NCI-H82 (cell line): ENCODE measurements at regions not wholly inside any gene's neighbourhood (a gene's known extent, or its start where the extent isn't known, plus 50 kb on each side); places are given as distances from the start of the nearest gene placed in this dataset.
A peak's percentile ranks its signal among the peaks of the same experiment; 100 is the strongest.

Source experiments
- DNase-seq: peaks from one replicate; lab custom pipeline; 2025; lab: John Stamatoyannopoulos, UW

GRCh38 chr16:5480431-5481195 lies 383.0 kb upstream of the EEF2KMT start:
- DNase-seq: no peak

- no peak for DNase-seq
These were observed 382.3 kb upstream of the EEF2KMT start for GRCh38 chr16:5479926-5480325.

DNA sequence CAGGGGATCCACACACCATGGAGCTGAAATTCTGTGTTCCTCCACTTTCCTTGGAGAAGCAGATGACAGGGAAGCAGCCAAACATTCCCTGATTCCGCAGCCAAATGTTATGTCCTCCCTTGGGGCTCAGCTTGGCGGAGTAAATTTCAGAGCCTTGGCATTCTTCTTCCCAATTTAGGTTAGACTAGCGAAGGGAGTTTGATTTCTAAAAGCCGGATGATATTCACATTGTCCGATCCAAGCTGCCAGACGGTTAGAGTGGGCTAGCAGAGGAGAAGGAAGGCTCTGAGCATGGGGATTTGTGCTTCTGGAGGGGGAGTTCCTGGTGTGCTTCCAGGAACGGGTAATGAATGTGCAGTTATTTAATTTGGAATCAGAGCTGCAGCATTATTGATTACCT lies 380.4 kb upstream of the EEF2KMT start:
- no peak for DNase-seq

DNA sequence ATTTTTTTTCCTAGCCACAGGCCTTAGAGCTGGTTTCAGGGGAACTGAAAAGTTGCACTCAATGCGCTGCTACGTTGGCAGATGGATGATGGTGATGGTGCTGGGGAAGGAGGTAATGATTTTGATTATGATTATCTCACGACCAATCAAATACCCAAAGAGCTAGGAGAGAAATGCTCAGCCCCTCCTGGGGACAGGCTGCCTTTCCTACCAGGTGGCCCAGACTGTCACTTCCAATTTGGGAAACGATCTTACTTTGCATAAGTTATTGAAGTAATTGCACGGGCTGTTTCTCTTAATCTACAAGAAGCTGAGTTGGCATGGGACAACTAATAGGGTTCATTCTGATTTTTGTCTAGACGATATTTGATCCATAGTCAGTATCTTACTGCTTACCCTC lies 379.7 kb upstream of the EEF2KMT start:
- DNase-seq: no peak

DNA sequence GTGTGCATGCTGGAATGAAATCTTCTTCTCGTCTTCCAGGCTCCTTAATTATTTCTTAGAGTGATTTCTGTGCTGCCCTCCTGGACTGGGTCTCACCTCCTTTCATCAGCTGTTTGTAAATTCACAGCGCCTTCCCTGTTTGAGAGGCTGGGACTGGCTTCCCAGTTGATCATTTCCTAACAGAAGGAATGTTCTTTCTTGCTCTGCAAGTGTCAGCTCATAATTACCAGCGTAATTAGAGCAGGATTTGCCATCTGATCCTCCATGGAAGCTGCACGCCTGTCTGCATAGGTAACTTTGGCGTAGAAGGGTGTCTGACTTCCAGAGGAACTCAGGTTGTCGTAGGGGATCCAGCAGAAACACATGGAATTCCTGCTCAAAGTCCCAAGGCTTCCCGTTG lies 375.0 kb upstream of the EEF2KMT start:
- peak; percentile 34 for DNase-seq

DNA sequence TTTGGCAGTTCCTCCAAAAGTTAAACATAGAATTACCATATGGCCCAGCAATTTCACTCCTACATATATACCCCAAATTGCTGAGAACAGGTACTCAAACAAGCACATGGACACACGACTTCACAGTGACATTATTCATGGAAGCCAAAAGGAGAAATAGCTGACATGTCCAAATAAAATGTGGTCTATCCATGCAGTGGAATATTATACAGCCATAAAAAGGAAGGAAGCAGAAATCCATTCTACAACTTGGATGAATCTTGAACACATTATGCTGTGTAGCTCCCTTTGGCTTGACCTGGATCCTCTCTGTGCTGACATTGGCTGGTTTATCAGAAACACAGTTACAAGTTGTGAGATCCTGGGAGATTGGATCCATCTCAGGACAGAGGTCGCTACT lies 370.9 kb upstream of the EEF2KMT start:
- no peak for DNase-seq

GRCh38 chr16:5467552-5467951 lies 370.0 kb upstream of the EEF2KMT start:
- DNase-seq: no peak

GRCh38 chr16:5466551-5466950 lies 369.0 kb upstream of the EEF2KMT start:
- DNase-seq: peak; percentile 17

- no peak for DNase-seq
These were observed 368.1 kb upstream of the EEF2KMT start for GRCh38 chr16:5465714-5466113.

GRCh38 chr16:5463820-5464219 lies 366.2 kb upstream of the EEF2KMT start:
- DNase-seq: no peak

DNA sequence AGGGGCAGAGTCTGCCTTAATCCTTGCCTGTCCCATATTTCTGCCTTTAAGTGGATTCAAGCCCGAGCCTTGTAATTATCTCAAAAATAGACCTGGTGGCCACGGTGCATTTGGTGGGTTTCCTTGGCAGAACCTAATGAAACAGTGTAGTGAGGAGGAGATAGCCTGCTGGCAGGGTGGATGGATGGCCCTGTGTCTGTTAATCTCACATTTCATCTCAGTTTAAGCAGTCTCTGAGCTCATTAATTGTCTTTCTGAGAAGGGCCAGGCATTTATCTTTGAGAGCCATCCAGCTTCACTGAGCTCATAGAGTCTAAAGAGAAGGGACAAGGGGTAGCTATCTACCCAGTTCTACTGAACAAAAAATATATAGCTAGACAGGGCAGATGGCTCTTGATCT lies 364.0 kb upstream of the EEF2KMT start:
- peak; percentile 37 for DNase-seq

- no peak for DNase-seq
These were observed 363.5 kb upstream of the EEF2KMT start for GRCh38 chr16:5461141-5461540.

DNA sequence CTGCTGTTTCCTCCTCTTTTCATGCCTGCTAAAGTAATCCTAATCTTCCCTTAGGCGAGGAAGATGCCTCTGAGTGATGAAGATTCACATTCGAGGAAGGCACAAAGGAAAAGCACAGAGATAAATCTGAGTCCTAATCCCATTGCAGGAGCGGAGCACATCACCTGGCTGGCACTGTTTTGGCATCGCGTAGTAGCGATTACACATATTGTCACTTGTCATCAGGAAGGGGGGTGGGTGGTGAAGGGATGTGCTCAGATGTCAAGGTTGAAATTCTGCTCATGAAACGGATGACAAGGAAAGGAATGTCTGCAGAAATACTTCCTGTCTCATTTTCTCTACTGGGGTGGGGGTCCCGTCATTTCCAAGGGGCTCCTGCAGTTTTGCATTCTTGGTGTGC lies 363.1 kb upstream of the EEF2KMT start:
- DNase-seq: no peak

GRCh38 chr16:5459863-5460262 lies 362.3 kb upstream of the EEF2KMT start:
- DNase-seq: no peak

DNA sequence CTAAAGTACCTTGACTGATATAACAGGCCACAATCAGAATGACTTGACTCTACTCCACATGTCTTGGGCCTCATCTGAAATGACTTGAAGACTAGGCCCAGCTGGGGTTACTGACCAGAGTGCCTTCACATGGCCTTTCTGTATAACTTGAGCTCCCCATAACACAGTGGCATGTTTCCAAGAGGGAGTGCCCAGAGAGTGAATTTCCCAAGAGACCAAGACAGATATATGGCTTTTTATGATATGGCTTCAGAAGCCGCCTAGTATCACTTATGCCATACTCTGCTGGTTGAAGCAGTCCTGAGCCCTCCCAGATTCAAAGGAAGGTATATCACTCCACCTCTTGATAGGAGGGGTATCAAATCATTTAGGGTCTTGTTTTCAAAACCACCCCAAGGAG lies 357.5 kb upstream of the EEF2KMT start:
- no peak for DNase-seq

DNA sequence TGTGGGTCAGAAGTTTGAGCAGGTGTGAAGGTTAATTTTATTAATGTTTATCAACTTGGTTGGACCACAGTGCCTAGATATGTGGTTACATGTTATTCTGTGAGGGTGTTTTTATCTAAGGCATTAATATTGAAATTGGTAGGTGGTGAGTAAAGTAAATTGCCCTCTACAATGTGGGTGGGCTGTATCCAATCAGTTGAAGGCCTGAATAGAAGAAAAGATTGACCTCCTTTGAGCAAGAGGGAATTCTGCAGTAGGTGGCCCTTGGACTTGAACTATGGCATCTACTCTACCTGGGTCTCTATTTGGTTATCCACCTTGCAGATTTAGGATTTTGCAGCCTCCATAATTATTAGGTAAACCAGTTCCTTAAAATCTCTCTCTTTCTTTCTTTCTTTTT lies 356.8 kb upstream of the EEF2KMT start:
- no peak for DNase-seq

DNA sequence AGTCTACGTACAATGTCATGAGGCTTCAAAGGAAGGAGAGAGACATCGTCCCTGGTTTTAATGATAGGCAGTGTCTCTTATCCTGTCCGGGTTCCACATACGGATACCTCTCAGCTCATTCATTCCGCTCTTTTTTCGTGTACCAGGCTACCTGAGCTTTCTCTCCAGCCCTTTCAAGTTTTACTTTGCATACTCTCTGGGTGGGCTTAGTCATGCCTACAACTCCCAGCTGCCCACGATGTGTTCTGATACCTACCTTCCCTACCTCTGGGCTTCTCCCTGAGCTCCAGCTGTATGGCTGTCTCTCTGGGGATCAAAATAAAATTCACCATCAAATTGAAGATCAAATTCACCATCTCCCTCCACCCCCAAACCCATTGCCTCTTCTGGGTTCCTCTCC lies 354.0 kb upstream of the EEF2KMT start:
- DNase-seq: no peak

DNA sequence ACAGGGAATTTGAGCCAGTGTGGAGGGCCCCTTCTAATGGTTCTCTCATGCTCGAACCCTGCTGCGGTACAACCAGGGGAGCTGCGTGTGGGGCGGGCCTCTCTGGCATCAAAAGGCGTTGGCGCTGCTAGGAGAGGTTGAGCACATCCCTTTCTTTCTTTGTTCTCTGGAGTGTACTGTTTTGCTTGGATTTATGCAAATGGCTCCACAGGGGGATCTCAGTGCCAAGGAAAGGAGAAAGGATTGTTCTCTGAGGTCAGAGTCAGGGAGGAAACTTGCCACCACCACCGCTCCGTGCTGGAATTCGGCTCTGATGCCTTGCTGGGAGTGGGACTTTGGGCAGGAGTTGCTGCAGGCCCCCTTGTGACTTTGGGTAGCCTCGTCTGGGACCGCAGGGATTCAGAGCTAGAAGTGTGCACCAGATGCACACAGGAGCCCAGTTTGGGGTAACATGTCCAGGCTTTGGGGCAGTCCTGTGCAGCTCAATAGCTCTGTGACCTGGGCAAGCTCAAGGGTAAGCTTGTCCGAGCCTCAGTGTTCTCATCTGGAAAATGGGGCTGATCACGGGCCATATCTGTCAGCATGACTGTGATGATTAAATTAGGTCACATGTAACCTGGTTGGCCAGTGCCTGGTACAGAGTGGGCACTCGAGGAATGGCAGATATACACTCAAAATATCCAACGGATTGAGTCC lies 353.0 kb upstream of the EEF2KMT start:
- no peak for DNase-seq

DNA sequence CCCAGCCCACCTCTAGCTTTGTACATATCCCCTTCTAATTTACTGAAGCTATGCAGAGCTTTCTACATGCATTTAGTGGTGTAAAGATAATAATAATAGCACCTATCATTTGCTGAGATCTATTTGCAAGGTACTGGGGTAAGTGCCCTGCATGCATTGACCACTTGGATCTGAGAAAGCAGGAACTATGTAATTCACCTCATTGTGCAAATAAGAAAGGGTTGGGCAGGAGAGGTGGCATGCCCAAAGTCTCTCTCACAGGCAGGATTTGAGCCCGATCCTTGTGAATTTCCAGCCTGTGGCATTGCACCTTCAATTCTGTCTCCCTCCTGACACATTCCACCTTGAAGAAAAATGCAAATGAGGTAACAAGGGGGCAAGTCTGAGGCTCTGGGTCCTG lies 352.3 kb upstream of the EEF2KMT start:
- no peak for DNase-seq

- no peak for DNase-seq
These were observed 351.2 kb upstream of the EEF2KMT start for GRCh38 chr16:5448798-5449197.

DNA sequence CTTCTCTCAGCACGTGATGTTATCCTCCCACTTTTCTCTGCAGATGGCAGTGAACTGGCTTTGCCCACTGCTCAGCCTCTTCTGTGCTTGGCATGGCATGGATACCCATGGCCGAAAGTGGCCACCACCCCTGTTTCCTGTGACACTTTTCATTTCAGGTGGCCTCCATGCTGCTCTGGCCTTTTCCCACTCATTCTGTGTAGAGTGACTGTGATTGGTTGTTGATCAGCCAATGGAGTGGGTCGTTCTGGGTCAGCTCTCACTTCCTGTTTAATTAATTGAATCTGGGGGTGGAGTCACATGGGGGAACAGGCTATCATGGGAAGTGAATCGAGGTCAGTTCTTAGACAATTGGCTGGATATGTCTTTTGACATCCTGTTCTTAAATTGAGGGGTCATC lies 350.1 kb upstream of the EEF2KMT start:
- DNase-seq: peak; percentile 13

GRCh38 chr16:5446623-5447240 lies 349.1 kb upstream of the EEF2KMT start:
- DNase-seq: no peak

DNA sequence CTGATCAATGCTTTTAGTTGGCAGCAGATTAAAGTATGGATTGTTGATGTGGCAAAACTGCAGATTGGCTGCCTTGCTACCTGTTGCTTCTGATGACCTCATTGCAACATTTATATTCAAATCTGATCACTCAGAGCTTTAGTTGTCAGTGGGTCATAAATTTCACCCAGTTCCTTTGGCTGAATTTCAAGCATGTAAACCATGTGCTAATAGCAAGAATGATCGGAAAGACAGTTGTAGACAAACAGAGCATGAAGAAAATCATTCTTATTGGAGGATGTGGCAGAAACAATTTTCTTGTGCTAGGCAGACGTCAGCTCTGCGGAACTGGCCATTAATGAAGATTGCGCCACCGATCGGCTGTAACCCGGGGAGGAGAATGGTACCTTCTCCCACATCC lies 346.6 kb upstream of the EEF2KMT start:
- DNase-seq: no peak
